ENCODE measurements at regions not wholly inside any gene's neighbourhood (a gene's known extent, or its start where the extent isn't known, plus 50 kb on each side); places are given as distances from the start of the nearest gene placed in this dataset.

DNA sequence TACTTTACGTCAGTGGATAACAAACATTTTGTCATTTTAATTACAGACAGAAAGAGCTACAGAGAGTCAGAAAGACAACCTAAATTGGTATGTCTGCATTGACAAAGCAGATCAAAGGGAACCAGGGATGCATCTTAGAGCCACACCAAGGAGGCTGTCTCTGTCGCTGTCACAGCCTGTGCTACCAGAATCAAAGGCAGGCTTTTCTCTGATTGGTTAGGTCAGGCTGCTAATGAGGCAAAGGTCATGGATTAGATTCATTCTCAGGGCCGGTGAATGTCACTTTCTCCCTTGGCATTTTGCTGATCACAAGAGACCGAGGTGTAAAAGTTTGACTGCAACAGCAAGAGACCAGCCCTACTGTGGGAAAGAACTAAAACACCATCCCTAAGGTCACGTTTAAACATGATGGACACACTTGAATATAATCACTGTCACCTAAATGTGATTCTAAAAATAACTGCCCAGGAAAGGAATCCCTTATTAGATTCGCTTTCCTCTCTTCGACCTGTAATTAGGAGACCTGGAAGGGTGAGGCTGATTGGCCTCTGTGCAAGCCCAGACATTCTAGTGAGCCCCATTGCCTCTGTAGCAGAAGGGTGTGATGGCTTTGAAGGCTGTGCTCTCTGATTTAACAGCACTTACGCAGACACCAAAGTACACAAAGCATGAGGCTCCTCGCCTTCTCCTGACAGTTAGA is 314.4 kb upstream of the NBEA start:
- FAIRE-seq (no peak), DNase-seq (ENCODE audit: insufficient read length) (no peak)
- TF ChIP-seq POLR2A (IDR thresholded peaks at IDR 0.05; ENCODE audit: low read depth, low read length) (no peak), TAF1 (IDR thresholded peaks at IDR 0.05; ENCODE audit: borderline replicate concordance, low read depth, low read length) (no peak), POLR2AphosphoS5 (IDR thresholded peaks at IDR 0.05; ENCODE audit: low read depth, low read length) (no peak)

DNA sequence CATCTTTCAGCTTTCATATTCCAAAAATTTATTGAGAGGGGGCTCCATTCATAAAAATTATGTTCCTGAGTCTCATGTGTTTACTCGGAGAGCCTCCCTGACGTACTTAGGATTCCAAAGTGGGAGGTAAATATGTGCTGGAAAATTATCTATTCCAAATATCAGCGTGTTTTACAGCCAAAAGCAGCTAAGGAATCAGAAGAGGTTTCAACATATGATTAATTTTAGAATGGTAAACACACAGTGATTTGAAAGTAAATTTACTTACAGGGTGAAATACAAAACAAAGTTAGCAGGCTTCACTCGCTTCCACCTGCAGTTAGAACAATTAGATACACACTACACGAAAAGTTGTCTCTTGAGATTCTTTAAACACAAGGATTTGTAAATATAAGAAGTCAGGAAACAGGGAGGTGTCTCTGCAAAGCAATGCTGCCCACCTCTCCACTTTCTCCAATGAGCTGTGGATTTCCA is 313.8 kb upstream of the NBEA start:
- no peak for TF ChIP-seq POLR2A (IDR thresholded peaks at IDR 0.05; ENCODE audit: low read depth, low read length)
- no peak for TF ChIP-seq TAF1 (IDR thresholded peaks at IDR 0.05; ENCODE audit: borderline replicate concordance, low read depth, low read length)
- TF ChIP-seq POLR2AphosphoS5 (IDR thresholded peaks at IDR 0.05; ENCODE audit: low read depth, low read length), result no peak
- DNase-seq (ENCODE audit: insufficient read length) (no peak), FAIRE-seq (no peak)

DNA sequence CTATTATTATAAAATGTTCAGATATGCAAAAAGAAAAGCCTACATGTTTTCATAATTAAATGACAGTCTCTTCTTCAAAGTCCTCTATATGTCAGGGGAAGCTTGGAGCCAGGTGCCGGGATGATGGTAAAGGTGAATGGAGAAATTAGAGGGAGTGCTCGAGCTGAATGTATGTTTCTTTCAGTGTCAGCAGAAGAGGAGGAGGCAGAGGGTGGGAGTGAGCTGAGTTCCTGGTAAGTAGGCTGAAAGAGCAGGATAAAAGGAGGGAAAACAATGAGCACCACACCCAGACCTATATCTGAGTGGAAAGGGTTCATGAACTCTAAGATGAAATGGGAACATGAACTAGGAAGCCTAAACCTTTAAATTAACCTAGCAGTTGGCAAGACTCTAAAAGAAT is 307.6 kb upstream of the NBEA start:
- TF ChIP-seq TAF1 (IDR thresholded peaks at IDR 0.05; ENCODE audit: borderline replicate concordance, low read depth, low read length), result no peak
- no peak for TF ChIP-seq POLR2A (IDR thresholded peaks at IDR 0.05; ENCODE audit: low read depth, low read length)
- TF ChIP-seq POLR2AphosphoS5 (IDR thresholded peaks at IDR 0.05; ENCODE audit: low read depth, low read length), result no peak
- DNase-seq (ENCODE audit: insufficient read length) (no peak), FAIRE-seq (no peak)

DNA sequence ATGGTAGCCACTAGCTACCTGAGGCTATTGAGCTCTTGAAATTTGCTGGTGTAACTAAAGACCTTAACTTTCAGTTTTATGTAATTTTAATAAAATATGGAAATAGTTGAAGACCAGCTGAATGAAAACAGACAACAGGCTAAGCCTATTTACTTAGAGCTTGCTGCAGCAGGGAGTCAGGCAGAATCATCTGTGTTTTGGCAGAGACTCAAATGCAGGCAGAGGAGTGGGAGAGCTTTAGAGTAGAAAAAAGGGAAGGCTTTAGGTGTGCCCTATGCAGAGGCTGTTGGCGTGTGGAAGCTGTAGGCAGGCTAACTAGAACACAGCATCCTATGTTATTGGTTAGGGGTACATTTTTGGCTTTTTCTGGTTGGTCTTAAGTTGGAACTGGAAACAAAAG is 304.9 kb upstream of the NBEA start:
- FAIRE-seq (no peak), DNase-seq (ENCODE audit: insufficient read length) (no peak)
- no peak for TF ChIP-seq POLR2A (IDR thresholded peaks at IDR 0.05; ENCODE audit: low read depth, low read length)
- no peak for TF ChIP-seq TAF1 (IDR thresholded peaks at IDR 0.05; ENCODE audit: borderline replicate concordance, low read depth, low read length)
- TF ChIP-seq POLR2AphosphoS5 (IDR thresholded peaks at IDR 0.05; ENCODE audit: low read depth, low read length), result no peak

DNA sequence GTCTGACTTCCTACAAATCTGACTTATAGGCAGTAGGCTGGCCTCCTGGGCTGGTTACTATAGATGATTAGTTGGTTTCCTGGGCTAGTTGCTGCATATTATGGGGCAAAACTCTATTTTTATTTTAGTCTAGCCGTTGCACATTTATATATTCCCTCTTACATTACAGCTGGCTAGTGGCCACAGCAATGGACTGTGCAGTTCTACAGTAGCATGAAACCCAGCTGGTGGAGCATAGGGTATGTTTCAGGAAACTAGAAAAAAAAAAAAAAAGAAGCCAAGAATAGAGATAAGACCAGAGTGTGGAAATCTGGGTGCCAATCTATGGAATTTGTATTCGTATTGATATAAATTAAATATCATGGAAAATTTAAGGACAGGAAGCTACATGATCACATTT is 304.4 kb upstream of the NBEA start:
- no peak for FAIRE-seq
- TF ChIP-seq POLR2A (IDR thresholded peaks at IDR 0.05; ENCODE audit: low read depth, low read length) (no peak), TAF1 (IDR thresholded peaks at IDR 0.05; ENCODE audit: borderline replicate concordance, low read depth, low read length) (no peak), POLR2AphosphoS5 (IDR thresholded peaks at IDR 0.05; ENCODE audit: low read depth, low read length) (no peak)
- no peak for DNase-seq (ENCODE audit: insufficient read length)

DNA sequence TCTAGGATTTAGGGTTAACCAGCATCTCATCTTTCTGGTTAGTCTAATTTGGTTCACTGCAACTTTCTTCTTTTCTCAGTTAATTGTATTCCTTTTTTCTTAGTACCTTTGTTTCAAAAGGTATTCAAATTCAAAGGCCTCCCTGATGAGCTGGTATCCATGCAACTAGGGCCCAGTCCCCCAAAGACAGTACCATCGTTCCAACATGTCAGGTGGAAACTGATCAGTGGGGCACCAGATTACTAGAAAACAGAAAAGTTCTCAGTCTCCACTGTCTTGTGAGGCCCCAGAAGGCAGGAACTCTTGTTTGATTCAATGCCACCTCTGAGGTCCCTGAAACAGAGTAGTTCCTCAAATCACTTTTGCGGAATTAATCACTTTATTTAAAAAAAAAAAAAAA is 303.2 kb upstream of the NBEA start:
- FAIRE-seq (no peak), DNase-seq (ENCODE audit: insufficient read length) (no peak)
- TF ChIP-seq POLR2AphosphoS5 (IDR thresholded peaks at IDR 0.05; ENCODE audit: low read depth, low read length), result no peak
- TF ChIP-seq POLR2A (IDR thresholded peaks at IDR 0.05; ENCODE audit: low read depth, low read length), result no peak
- TF ChIP-seq TAF1 (IDR thresholded peaks at IDR 0.05; ENCODE audit: borderline replicate concordance, low read depth, low read length), result no peak

DNA sequence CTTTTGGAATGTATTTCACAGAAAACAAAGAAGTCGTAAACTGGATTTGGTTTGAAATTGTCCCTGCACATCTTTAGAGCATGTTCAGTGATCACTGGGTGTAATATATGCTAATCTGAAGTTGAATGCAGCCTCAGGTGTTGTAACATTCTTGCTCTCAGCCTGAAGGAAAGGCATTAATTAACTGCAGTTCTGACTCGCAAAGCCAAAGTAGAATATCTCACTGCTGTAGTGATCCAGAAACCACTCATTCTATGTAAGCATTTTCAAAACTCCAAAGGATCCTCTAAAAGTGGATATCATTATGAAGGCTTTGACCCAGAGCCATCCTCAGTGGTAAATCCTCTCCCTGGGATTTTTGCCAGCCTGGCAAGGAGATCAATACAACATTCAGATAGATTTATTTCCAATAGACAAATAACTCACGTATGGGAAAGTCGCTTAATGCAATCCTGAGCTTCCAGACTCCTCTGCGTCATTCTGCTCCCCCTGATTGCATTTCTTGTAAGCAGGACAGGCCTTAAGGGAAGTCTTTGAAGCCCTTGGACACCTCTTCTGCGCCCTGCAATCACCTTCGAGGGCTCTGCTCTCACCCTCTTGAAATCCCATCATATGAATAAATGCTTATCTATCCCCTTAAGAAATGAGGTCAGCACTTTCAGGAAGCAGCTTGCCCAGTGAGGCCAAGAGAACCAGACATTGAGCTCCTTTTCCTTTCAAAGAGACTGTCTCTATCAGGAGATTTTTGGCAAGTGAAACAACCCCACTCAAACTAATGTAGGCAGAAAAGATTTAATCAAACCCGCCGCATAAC is 301.7 kb upstream of the NBEA start:
- no peak for FAIRE-seq
- no peak for DNase-seq (ENCODE audit: insufficient read length)
- TF ChIP-seq TAF1 (IDR thresholded peaks at IDR 0.05; ENCODE audit: borderline replicate concordance, low read depth, low read length) (no peak), POLR2A (IDR thresholded peaks at IDR 0.05; ENCODE audit: low read depth, low read length) (no peak), POLR2AphosphoS5 (IDR thresholded peaks at IDR 0.05; ENCODE audit: low read depth, low read length) (no peak)

DNA sequence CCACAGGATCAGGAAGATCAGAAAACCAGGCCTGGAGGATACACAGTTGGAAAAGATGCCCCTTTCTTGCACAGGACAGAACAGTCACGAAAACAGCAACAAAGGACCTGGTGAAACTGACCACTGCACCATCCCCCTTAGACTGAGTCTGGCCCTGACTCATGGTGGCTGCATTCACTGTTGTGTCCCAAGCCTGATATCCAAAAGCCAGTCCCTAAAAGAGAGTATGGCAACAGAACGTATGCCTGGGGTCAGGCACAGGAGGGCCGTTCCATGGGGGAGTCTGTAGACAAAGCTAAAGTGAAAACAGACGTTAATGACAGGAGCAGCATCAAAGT is 301.1 kb upstream of the NBEA start:
- no peak for FAIRE-seq
- no peak for DNase-seq (ENCODE audit: insufficient read length)
- no peak for TF ChIP-seq POLR2AphosphoS5 (IDR thresholded peaks at IDR 0.05; ENCODE audit: low read depth, low read length)
- TF ChIP-seq TAF1 (IDR thresholded peaks at IDR 0.05; ENCODE audit: borderline replicate concordance, low read depth, low read length), result no peak
- TF ChIP-seq POLR2A (IDR thresholded peaks at IDR 0.05; ENCODE audit: low read depth, low read length), result no peak

DNA sequence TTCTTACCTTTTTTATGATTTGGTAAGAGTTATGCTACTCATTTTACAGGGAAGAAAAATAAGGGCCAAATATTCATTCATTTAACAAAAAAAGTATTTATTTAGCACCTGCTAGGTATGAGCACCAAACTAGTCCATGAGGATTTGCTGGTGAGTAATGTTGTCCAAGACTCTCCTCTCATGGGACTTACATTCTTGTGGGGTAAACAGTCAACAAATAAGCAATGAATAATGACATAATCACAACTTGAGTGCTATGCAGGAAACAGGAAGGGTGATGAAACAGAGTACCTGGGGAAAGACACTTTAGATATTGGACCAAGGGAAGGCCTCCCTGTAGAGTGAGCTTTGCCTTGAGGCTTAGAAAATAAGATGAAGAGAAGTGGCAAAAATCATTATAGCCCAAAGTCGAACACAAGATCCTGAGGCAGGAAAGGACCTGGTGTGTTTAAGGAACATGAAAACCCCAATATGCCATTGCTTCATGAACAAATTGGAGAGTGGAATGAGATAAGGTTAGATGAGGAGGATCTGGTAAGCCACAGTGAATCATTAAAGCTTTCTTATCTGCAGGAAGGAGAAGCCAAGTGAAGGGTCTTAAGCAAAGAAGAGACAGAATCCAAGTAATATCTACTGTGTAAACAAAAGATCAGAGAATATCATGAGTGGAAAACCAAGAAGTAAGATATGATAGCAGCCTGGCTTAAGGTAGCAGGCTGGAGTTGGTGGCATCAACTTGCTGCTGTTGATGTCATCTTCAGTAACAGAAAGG is 294.5 kb upstream of the NBEA start:
- FAIRE-seq, result no peak
- no peak for DNase-seq (ENCODE audit: insufficient read length)
- TF ChIP-seq POLR2AphosphoS5 (IDR thresholded peaks at IDR 0.05; ENCODE audit: low read depth, low read length) (no peak), POLR2A (IDR thresholded peaks at IDR 0.05; ENCODE audit: low read depth, low read length) (no peak)

DNA sequence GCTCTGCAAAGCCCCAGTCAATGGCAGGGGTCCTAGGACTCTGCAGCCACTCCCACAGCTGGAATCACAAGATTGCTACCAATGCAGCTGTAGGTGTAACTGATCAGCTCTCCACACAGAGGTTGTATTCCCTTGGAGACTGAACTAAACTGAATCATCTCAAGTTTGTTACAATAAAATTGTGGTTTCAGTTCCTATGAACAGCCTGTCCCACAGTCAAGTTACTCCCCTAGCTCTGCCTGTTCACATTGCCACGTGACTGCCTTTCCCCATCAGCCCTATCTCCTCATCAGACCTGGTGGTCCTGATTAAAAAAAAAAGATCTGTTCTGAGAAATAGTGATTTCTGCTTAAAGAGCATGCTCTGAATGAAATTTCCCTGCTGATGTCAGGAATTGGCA is 287.9 kb upstream of the NBEA start:
- FAIRE-seq, result no peak
- TF ChIP-seq POLR2AphosphoS5 (IDR thresholded peaks at IDR 0.05; ENCODE audit: low read depth, low read length) (no peak), TAF1 (IDR thresholded peaks at IDR 0.05; ENCODE audit: borderline replicate concordance, low read depth, low read length) (no peak), POLR2A (IDR thresholded peaks at IDR 0.05; ENCODE audit: low read depth, low read length) (no peak)
- no peak for DNase-seq (ENCODE audit: insufficient read length)

DNA sequence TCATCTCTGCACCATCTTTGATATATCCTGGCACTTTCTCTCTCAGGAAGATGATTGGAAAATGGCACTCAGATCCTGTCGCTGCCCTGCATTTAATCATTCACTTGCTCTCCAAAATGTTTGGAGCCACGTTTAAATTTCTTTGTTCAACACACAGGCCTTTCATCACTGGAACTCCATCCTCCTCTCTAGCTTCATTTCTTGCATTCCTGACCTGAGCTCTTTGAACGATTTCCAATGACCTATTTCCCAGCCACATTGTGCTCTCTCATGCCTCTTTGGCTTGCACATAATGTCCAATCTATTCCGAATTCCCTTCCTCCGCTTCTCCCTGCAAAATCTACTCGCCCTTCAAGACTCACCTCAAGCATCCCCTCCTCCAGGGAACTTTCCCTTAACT is 287.4 kb upstream of the NBEA start:
- FAIRE-seq, result no peak
- TF ChIP-seq POLR2A (IDR thresholded peaks at IDR 0.05; ENCODE audit: low read depth, low read length) (no peak), TAF1 (IDR thresholded peaks at IDR 0.05; ENCODE audit: borderline replicate concordance, low read depth, low read length) (no peak), POLR2AphosphoS5 (IDR thresholded peaks at IDR 0.05; ENCODE audit: low read depth, low read length) (no peak)
- no peak for DNase-seq (ENCODE audit: insufficient read length)
